ENCODE measurements at regions not wholly inside any gene's neighbourhood (a gene's known extent, or its start where the extent isn't known, plus 50 kb on each side); places are given as distances from the start of the nearest gene placed in this dataset.
"Not testable (repeated sequence)": the region's sequence is repeated elsewhere in the genome, so short reads cannot be mapped to it uniquely, and the experiment has no call there.

DNA sequence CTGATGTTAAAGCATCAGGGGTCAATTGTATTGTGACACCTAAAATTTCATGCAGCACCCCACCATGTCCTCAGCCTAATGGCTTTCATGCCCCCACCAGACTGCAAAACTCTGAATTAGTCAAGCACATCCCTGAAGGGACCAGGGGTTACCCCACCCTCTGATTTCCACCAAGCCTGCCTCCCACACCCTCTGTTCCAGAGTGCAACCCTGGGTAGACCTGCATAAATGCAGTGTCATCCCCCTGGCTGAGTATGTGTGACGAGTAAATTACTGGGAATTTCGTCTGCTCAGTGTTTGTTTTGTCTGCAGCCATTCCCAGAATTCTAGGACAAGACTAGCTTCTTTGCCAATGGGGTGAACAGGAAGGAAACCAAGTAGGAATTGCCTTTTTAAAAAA is 2136.9 kb upstream of the DEFB115 start:
- DNase-seq: not testable (repeated sequence)

DNA sequence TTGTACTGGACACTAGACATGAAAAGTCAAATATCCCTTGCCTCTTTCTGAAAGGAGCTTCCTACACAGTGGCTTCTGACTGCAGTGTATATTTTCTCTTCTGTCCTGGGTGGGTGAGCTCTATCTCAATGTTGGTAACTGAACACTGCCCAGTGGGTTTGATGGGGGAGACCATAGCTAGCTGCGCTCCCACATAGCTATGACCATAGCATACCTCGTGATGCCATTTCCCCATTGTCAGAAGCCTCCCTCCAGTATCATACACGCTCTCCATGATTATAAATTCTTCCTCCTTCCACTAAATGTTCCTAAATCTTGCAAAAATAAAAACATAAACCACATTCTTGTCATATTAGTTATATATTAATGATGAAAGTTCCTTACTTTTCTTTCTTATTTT is 2134.7 kb upstream of the DEFB115 start:
- DNase-seq: not testable (repeated sequence)

DNA sequence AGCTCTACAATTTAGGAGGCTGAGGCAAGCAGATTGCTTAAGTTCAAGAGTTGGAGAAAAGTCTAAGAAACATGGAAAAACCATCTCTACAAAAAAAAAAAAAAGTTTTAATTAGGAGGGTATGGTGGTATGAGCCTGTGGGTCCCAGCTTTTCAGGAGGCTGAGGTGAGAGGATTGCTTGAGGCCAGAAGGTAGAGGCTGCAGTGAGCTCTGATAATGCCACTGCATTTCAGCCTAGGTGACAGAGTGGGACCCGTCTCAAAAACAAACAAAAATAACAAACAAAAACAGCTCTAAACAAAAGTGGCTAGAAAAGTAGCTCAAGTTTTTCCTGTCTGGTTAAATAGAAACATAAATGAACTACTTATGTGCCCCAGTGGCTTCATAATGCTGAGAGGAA is 2133.6 kb upstream of the DEFB115 start:
- DNase-seq: no peak

All from stimulated activated CD4-positive, alpha-beta T cell treated with anti-CD3 and anti-CD28 coated beads, Interleukin-12 subunit alpha, Interleukin-12 subunit beta, amount 100 ng/mL, for 4 hours (primary cell).